ENCODE measurements at regions not wholly inside any gene's neighbourhood (a gene's known extent, or its start where the extent isn't known, plus 50 kb on each side); places are given as distances from the start of the nearest gene placed in this dataset.

DNA sequence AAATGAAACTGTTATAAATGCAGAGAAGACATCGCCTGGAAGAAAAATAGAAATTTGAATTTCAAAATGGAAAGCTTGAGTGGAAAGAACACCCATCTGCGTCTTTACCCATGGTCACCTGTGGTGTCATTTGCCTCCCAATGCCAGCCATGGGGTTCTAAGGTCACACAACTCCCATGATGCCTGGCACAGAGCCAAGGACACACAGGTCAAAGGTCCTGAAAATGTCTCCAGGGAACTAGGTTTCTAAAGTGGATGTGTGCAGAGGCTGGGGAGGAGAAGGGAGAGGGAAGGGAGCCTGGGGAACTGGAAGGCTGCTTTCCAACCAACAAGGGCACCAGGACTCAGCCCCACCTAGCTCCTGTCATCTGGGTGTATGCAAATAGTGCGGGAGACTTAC is 724.0 kb upstream of the TMEM132C start:
- CTCF ChIA-PET (ENCODE audit: partially characterized antibody): interaction anchor here (0.6 to 1.8 kb wide), 4 partner anchors 15 to 48 kb away, joined by 3 to 8 read pairs (median 4); no protein-coding TSS in a partner anchor
- FAIRE-seq: no peak
- H4K20me1 ChIP-seq (replicated peaks in 1 of 2; ENCODE audit: control insufficient read depth in 1 of 2, insufficient read depth in 2 of 2, low read length in 2 of 2): no peaks in the 10 kb centered on the region

More for the DNA sequence above, 724.0 kb upstream of the TMEM132C start:
- no peaks in the 10 kb centered on the region for H3K36me3 ChIP-seq (ENCODE audit: control insufficient read depth in 2 of 4, insufficient read depth in 4 of 4, low read length in 3 of 4)
- H2BK20ac ChIP-seq (ENCODE audit: low read length): no peak overlapping the region
- TF ChIP-seq KDM1A (IDR thresholded peaks at IDR 0.05; ENCODE audit: borderline replicate concordance, low read length) (no peak), ATF3 (IDR thresholded peaks at IDR 0.05; ENCODE audit: insufficient read depth, low read depth, low read length) (no peak), BRCA1 (IDR thresholded peaks at IDR 0.05; ENCODE audit: low read depth, low read length) (no peak), CTCF (IDR thresholded peaks at IDR 0.05; ENCODE audit: control extremely low read depth in 1 of 3, insufficient read depth in 1 of 3, low read depth in 1 of 3, low read length in 3 of 3) (no peak), EZH2 (IDR thresholded peaks at IDR 0.05; ENCODE audit: low read depth, low read length, severe bottlenecking) (no peak), POLR2A (IDR thresholded peaks at IDR 0.05; ENCODE audit: control extremely low read depth in 1 of 2, low read depth in 2 of 2, low read length in 2 of 2) (no peak), RBBP5 (IDR thresholded peaks at IDR 0.05; ENCODE audit: borderline replicate concordance, low read depth, low read length) (no peak), SIX5 (IDR thresholded peaks at IDR 0.05; ENCODE audit: low read depth, low read length) (no peak), SIRT6 (IDR thresholded peaks at IDR 0.05; ENCODE audit: low read length) (no peak), CBX5 (IDR thresholded peaks at IDR 0.05; ENCODE audit: low read depth, low read length) (no peak), MAFK (IDR thresholded peaks at IDR 0.05; ENCODE audit: low read depth, low read length) (no peak), KDM4A (IDR thresholded peaks at IDR 0.05; ENCODE audit: low read depth, low read length, severe bottlenecking) (no peak)
- H2BK5ac ChIP-seq (ENCODE audit: low read depth, low read length): no peak overlapping the region
- H3K23me2 ChIP-seq (ENCODE audit: low read depth, low read length): no peaks in the 10 kb centered on the region
- H3K18ac ChIP-seq (ENCODE audit: extremely low read depth, low read length): no peak overlapping the region
- no peak overlapping the region for H2BK120ac ChIP-seq (replicated peaks; ENCODE audit: low read depth, low read length)
- no peak overlapping the region for H3K9ac ChIP-seq (replicated peaks in 1 of 4; ENCODE audit: extremely low read depth in 1 of 4, low read depth in 3 of 4, low read length in 3 of 4)
- H2BK15ac ChIP-seq (ENCODE audit: low read length): no peak overlapping the region
- H2BK12ac ChIP-seq (ENCODE audit: low read depth, low read length): no peak overlapping the region
- no peak overlapping the region for H4K5ac ChIP-seq (ENCODE audit: insufficient read length, low read depth, low read length)
- H3K27ac ChIP-seq (ENCODE audit: low read depth, low read length): no peak overlapping the region
- POLR2A ChIA-PET (ENCODE audit: partially characterized antibody): no interaction called here
- H3K4ac ChIP-seq (replicated peaks; ENCODE audit: insufficient read length, low read depth, low read length): no peak overlapping the region
- H3K23ac ChIP-seq (ENCODE audit: insufficient read length): no peak overlapping the region
- H3K56ac ChIP-seq (replicated peaks; ENCODE audit: insufficient read length, low read depth, low read length): no peak overlapping the region
- no peak overlapping the region for H2AFZ ChIP-seq (ENCODE audit: low read length)
- H2AK5ac ChIP-seq (ENCODE audit: low read depth, low read length): no peak overlapping the region
- 90% methylated on average over 3 of the region's 3 CpGs; no CpG with 5 or more reads in 1 of the 2 experiments for WGBS, 2 experiments (ENCODE audit: extremely low coverage in 1 of 2, insufficient coverage in 1 of 2, insufficient read length in 1 of 2, insufficient replicate concordance in 2 of 2, low coverage in 1 of 2, low lambda C conversion rate in 2 of 2, missing lambda C conversion rate in 1 of 2)
- H3K4me3 ChIP-seq (ENCODE audit: extremely low read depth in 1 of 4, insufficient read depth in 2 of 4, low read depth in 3 of 4, low read length in 4 of 4): no peak overlapping the region
- H3K79me2 ChIP-seq (ENCODE audit: control insufficient read depth in 1 of 2, insufficient read depth in 2 of 2, low read length in 2 of 2): no peaks in the 10 kb centered on the region
- peaks cover 0 to 13% (median 0%) of the 10 kb centered on the region in 4 experiments; a peak in 2 of 7 replicates for H3K4me1 ChIP-seq (replicated peaks in 1 of 4; ENCODE audit: control insufficient read depth in 3 of 4, insufficient read depth in 4 of 4, low read length in 3 of 4)
- peaks cover 0 to 1% (median 0%) of the 10 kb centered on the region in 4 experiments; a peak in 1 of 7 replicates for H3K27me3 ChIP-seq (replicated peaks in 1 of 4; ENCODE audit: control insufficient read depth in 3 of 4, extremely low read depth in 1 of 4, insufficient read depth in 3 of 4, low read length in 3 of 4)
- H4K8ac ChIP-seq (ENCODE audit: extremely low read depth, insufficient read depth, low read length): no peak overlapping the region
- H3K79me1 ChIP-seq (ENCODE audit: low read depth, low read length): no peaks in the 10 kb centered on the region
- DNase-seq (ENCODE audit: low read depth in 1 of 2, low spot score in 2 of 2): no peak
- no peak overlapping the region for H3K4me2 ChIP-seq (ENCODE audit: insufficient read depth in 1 of 2, low read depth in 2 of 2, low read length in 2 of 2)
- H3K9me3 ChIP-seq (ENCODE audit: insufficient read depth in 2 of 2, low read depth in 1 of 2, low read length in 1 of 2): no peaks in the 10 kb centered on the region
- H4K91ac ChIP-seq (replicated peaks; ENCODE audit: insufficient read length, low read length): no peak overlapping the region
- no peak overlapping the region for H3K14ac ChIP-seq (ENCODE audit: insufficient read length)
